ENCODE measurements at regions not wholly inside any gene's neighbourhood (a gene's known extent, or its start where the extent isn't known, plus 50 kb on each side); places are given as distances from the start of the nearest gene placed in this dataset.

GRCh38 chr15:61459785-61460707 is 230.9 kb upstream of the RORA start:
- DNase-seq: no peak

GRCh38 chr15:61457050-61457733 is 228.1 kb upstream of the RORA start:
- no peak for DNase-seq

DNA sequence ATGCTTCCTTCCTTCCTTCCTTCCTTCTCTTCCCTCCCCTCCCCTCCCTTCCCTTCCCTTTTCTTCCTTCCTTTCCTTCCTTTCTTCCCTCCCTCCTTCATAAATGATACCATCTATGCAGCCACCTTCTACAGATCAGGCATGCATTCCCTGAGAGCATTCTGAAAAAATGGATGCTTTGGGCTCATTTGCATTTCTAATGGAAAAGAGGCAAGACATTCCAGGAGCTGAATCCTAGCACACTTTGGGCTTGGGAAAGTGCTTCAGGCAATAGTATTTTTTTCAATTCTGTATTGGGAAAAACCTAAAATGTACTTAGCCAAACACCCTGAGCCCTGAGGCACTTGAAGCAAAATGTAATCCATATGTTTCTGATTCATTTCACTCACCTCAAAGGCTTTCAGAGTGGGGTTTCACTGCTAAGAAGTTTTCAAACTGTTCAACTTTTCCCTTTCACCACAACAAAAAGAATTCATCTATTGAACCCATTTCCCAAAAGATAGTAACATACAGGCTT is 220.1 kb upstream of the RORA start:
- DNase-seq: no peak

GRCh38 chr15:61447981-61448380 is 218.9 kb upstream of the RORA start:
- no peak for DNase-seq

GRCh38 chr15:61444585-61444984 is 215.5 kb upstream of the RORA start:
- no peak for DNase-seq

DNA sequence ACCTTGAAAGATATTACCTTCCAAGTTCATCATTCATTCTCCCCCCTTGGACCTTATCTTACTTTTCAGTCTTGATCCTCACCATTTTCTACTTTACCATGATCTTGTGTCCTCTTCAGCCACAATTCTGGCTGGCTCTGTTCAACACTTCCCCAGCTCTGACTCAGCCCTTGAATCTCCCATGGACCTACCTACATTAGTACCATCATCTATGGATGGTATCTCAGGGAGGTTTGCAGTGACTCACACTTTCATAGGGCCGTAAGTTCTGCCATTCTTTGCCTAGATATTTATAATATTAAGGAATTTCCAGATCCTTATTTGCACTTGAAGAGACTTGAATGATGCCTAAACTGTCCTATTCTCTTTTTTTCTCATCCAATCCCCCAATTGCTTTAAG is 213.7 kb upstream of the RORA start:
- DNase-seq: no peak

GRCh38 chr15:61441891-61442290 is 212.8 kb upstream of the RORA start:
- DNase-seq: no peak

- DNase-seq: no peak
Observed at GRCh38 chr15:61426466-61426865, 197.4 kb upstream of the RORA start.

GRCh38 chr15:61425934-61426333 is 196.8 kb upstream of the RORA start:
- DNase-seq: no peak

DNA sequence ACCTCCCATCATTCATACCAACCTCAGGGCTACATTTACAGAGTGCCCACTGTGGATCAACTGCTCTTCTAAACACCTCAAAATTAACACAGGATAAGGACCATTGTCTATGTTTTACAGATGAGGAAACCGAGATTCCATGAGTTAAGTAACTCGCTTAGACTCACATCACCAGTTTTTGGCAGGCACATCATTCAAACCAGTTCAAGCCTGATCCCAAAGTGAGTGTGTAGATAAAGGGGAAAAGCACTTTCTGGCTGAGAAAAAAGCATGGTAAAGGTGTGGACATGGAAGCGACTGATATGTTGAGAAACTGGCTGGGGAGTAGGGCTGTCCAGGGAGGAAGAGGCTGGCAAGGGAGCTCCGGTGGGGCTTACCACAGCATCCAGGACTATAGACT is 193.7 kb upstream of the RORA start:
- no peak for DNase-seq

DNA sequence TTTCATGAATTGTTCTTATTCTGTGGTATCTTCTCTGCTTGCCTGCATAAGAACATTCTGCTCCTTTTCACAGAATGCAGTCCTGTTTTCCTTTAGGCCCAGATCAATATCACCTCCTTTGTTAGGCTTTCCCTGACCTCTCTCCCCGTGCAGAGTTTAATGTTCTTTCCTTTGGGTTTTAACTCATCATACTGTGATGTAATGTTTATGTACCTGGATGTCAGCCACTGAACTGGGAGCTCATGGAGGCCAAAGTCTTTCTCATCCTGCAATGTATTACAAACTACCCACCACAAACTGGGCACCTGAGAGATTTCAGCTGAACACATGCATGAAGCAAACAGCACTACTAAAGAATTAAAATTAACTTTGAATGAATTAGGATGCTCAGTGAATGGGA is 192.8 kb upstream of the RORA start:
- DNase-seq: no peak

- DNase-seq: no peak
Observed at GRCh38 chr15:61421470-61421869, 192.4 kb upstream of the RORA start.

DNA sequence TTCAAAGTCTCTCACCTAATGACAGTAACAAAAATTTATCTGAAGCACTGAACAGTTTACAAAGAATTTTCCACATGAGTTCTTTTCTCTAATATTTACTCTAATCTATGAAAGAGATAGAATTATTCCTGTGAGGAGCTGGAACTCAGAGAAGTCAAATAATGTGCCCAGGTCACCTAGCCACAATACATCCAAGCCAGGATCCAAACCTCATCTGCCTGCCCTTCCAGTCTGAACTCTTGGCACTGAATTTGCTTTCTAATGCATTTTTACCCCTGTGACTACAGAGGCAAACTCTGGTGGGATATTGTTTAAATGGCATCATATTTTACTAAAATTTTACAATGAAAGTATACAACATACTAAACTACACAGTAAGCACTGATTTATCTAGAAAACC is 191.4 kb upstream of the RORA start:
- DNase-seq: no peak

- DNase-seq: no peak
Observed at GRCh38 chr15:61415617-61416120, 186.6 kb upstream of the RORA start.

GRCh38 chr15:61411902-61412510 is 182.9 kb upstream of the RORA start:
- DNase-seq: no peak

GRCh38 chr15:61410662-61411061 is 181.6 kb upstream of the RORA start:
- DNase-seq: no peak

- no peak for DNase-seq
Observed at GRCh38 chr15:61404567-61404966, 175.5 kb upstream of the RORA start.

DNA sequence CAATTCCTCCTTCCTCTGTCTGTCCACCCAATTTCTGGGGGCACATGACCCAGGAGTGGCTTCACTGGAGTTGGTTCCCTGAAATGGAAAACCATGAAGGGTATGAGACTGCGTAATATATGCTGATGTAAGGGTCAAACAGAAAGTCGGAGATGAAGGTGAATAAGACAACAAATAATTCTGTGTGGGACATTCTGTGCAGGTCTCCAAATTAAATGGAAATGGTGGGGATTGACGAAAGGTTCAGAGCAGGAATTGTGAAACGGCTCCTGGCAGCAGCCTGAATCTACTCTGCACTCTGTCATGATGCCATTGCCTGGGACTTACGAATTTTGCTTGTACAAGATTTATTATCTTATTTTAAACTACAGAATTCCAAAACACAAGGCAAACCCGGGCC is 174.8 kb upstream of the RORA start:
- no peak for DNase-seq

DNA sequence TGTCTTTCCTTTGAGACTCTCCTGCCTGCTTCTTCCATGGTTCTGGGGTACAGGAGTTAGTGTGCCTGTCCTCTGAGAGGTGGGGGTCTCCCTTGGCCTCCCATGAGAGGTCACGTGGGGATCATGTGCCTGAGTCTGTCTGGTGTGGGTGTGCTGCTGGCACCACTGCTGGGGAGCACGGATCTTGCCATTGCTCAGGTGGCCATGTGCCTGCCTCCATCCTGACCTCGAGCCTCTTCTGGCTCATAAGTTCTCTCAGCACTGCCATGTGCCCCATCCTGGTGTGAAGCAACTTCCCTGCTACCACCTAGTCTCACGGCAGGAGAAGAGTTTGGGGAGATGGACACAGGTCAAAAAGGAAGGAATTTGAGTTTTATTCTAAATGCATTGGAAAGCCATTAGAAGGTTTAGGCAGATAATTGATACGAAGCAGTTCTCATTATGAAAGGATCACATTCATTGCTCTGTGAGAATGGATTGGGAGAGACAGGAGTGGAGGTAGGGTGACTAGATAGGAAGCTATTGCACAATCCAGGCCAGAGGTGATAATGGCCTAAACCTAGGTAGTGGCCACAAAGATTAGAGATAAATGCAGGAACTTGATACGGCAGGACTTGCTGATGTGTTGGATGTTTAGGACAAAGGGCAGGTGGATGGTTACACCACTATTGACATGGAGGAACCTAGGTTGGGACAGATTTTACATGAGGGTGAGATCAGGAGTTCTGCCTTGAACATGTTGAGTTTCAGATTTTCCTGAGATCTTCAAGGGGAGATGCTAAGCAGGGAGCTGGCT is 173.0 kb upstream of the RORA start:
- no peak for DNase-seq

- DNase-seq: no peak
Observed at GRCh38 chr15:61398310-61398709, 169.2 kb upstream of the RORA start.

DNA sequence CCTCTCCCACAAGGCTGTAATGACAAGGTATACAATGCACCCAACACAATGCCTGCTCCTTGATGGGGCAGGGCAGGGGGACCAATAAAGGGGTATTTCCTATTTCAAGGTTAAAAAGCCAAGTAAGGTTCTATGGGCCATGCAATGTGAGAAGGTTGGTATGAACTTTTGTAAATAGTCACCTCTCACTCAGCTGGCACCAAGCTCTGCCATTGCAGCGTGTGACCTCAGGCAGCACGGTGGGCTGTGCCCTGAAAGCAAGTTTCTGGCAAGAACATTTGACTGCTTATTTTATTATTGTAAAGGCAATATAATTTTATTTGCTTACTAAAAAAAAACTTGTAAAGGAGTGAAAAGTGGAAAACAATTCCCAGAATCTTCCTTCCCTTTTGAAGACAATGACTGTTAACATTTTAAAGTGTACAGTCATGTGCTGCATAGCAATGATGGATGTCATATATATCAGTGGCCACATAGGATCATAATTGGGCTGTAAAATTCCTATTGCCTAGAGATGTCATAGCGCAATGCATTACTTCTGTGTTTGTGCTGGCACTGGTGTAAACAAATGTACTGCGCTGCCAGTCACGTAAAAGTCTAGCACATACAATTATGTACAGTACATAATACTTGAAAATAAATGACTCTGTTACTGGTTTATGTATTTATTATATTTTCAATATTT is 167.3 kb upstream of the RORA start:
- DNase-seq: no peak

- no peak for DNase-seq
Observed at GRCh38 chr15:61393949-61394348, 164.8 kb upstream of the RORA start.

All from NCI-H1930 (cell line).